ENCODE measurements at regions not wholly inside any gene's neighbourhood (a gene's known extent, or its start where the extent isn't known, plus 50 kb on each side); places are given as distances from the start of the nearest gene placed in this dataset.
"Not testable (repeated sequence)": the region's sequence is repeated elsewhere in the genome, so short reads cannot be mapped to it uniquely, and the experiment has no call there.

GRCh38 chr21:5231261-5231660 lies 5290.1 kb upstream of the TPTE start:
- not testable (repeated sequence) for TF ChIP-seq CTCF (conservative IDR thresholded peaks at IDR 0.05 in 1 of 2, IDR thresholded peaks at IDR 0.05 in 1 of 2; ENCODE audit: extremely low read depth in 1 of 2, insufficient read depth in 1 of 2, low read depth in 1 of 2, low read length in 2 of 2); EZH2 (IDR thresholded peaks at IDR 0.05; ENCODE audit: borderline replicate concordance, low read length)
